HCT116 (cell line): ENCODE measurements at regions not wholly inside any gene's neighbourhood (a gene's known extent, or its start where the extent isn't known, plus 50 kb on each side); places are given as distances from the start of the nearest gene placed in this dataset.
A peak's percentile ranks its signal among the peaks of the same experiment; 100 is the strongest.

Experiments used
- ATAC-seq: fragments of 200-7000 bp; cut with Tn5 transposase; 2 replicates; pipeline ENCODE4 v1.9.1; 2020; ENCODE audit warnings: mild to moderate bottlenecking, moderate library complexity
- BruUV-seq: library from RNA; stranded (reverse); fragments of 400-500 nt; replicated peaks from 2 replicates; lab custom pipeline; 2021; lab: Mats Ljungman, UMichigan
- CTCF ChIA-PET: fragments of 300-600 bp; sonication (Branson Sonifier 250); formaldehyde crosslinking; loops from one replicate; lab custom pipeline; 2021; ENCODE audit warnings: antibody characterized with exemption; lab: Charles Lee
- POLR2A ChIA-PET: fragments of 300-600, 350-600 bp; sonication (Branson Sonifier 250); formaldehyde crosslinking; loops from one replicate; lab custom pipeline; 2021; ENCODE audit warnings: antibody characterized with exemption; lab: Charles Lee
- RAD21 ChIA-PET, 2 experiments: fragments of 300-600 bp; sonication (Branson Sonifier 250); formaldehyde crosslinking; loops; one replicate each; lab custom pipeline; 2023; ENCODE audit warnings: low total read pairs in 2 of 2; ENCODE audit not compliant: uncharacterized antibody in 2 of 2, unreplicated experiment in 2 of 2, low non-redundant PET in 1 of 2; lab: Charles Lee
- DNase-seq: peaks from one replicate; pipeline ENCODE4 v3.0.0-alpha.2; 2010; ENCODE audit warnings: low read depth, low spot score
- H2AFZ ChIP-seq: fragments of 200-600 bp; shearing (Covaris generic), sonication (generic); 2 replicates; pipeline ENCODE4 v1.6.1; 2017; ENCODE audit warnings: low read depth, mixed run types, mixed read lengths, antibody characterized with exemption, low read length; ENCODE audit not compliant: poor library complexity, severe bottlenecking
- H3K27ac ChIP-seq: 2 replicates; pipeline ENCODE4 v1.5.1; 2012; ENCODE audit warnings: low read depth, low read length
- H3K27me3 ChIP-seq: fragments of 200-600 bp; sonication (generic); 2 replicates; pipeline ENCODE4 v1.6.1; 2016; ENCODE audit warnings: mixed run types, low read length, mixed read lengths; ENCODE audit not compliant: insufficient read depth
- H3K36me3 ChIP-seq, 2 experiments: fragments of 200-500 bp in 1 of 2; fragments of 200-600 bp in 1 of 2; sonication (Bioruptor generic) in 1 of 2; sonication (generic) in 1 of 2; 2 replicates each; pipeline versions ENCODE4 v1.5.1 to v1.6.1; 2014 to 2016; ENCODE audit warnings: low read length in 2 of 2, inconsistent platforms in 1 of 2, mixed read lengths in 1 of 2, mixed run types in 1 of 2; ENCODE audit not compliant: insufficient read depth in 2 of 2, control insufficient read depth in 1 of 2
- H3K4me1 ChIP-seq, 2 experiments: fragments of 200-600 bp in 1 of 2; sonication (generic) in 1 of 2; 2 replicates each; pipeline versions ENCODE4 v1.5.1 to v1.6.1; 2012 to 2017; ENCODE audit warnings: low read length in 2 of 2, inconsistent platforms in 1 of 2, mild to moderate bottlenecking in 1 of 2, mixed read lengths in 1 of 2, mixed run types in 1 of 2, moderate library complexity in 1 of 2; ENCODE audit not compliant: insufficient read depth in 2 of 2, control insufficient read depth in 1 of 2
- H3K4me2 ChIP-seq: fragments of 200-600 bp; sonication (generic); 2 replicates; pipeline ENCODE4 v1.6.1; 2017; ENCODE audit warnings: mixed run types, low read length, mixed read lengths
- H3K4me3 ChIP-seq, 2 experiments: fragments of 200-600 bp in 1 of 2; sonication (generic) in 1 of 2; replicated peaks in 1 of 2; 2 replicates each; pipeline ENCODE4 v1.5.1; 2011 to 2016; ENCODE audit warnings: low read length in 2 of 2, control low read depth in 1 of 2, low read depth in 1 of 2, mild to moderate bottlenecking in 1 of 2, mixed read lengths in 1 of 2, mixed run types in 1 of 2
- H3K79me2 ChIP-seq: fragments of 200-600 bp; sonication (generic); 2 replicates; pipeline ENCODE4 v1.6.1; 2017; ENCODE audit warnings: mild to moderate bottlenecking, mixed run types, low read length, moderate library complexity, mixed read lengths; ENCODE audit not compliant: insufficient read depth
- H3K9ac ChIP-seq: fragments of 200-600 bp; sonication (generic); 2 replicates; pipeline ENCODE4 v1.6.1; 2016; ENCODE audit warnings: low read length, mixed read lengths
- H3K9me2 ChIP-seq: fragments of 200-600 bp; sonication (generic), shearing (Covaris generic); 2 replicates; pipeline ENCODE4 v1.6.1; 2017; ENCODE audit warnings: mixed run types, mild to moderate bottlenecking, moderate library complexity; ENCODE audit not compliant: insufficient read depth
- H3K9me3 ChIP-seq, 2 experiments: fragments of 200-500 bp in 1 of 2; fragments of 200-600 bp in 1 of 2; sonication (Bioruptor generic) in 1 of 2; sonication (generic) in 1 of 2; 2 replicates each; pipeline ENCODE4 v1.6.1; 2014 to 2017; ENCODE audit warnings: low read length in 2 of 2, mixed read lengths in 2 of 2, inconsistent platforms in 1 of 2, low read depth in 1 of 2, mild to moderate bottlenecking in 1 of 2, mixed run types in 1 of 2, moderate library complexity in 1 of 2; ENCODE audit not compliant: control insufficient read depth in 1 of 2, insufficient read depth in 1 of 2
- H4K20me1 ChIP-seq: fragments of 200-600 bp; sonication (generic), shearing (Covaris generic); 2 replicates; pipeline ENCODE4 v1.6.1; 2017; ENCODE audit warnings: mixed run types, mild to moderate bottlenecking, moderate library complexity; ENCODE audit not compliant: insufficient read depth
- EGR1 ChIP-seq: IDR thresholded peaks from 2 replicates; pipeline ENCODE4 v1.6.1; 2012; ENCODE audit warnings: low read depth
- ELF1 ChIP-seq: IDR thresholded peaks from 2 replicates; pipeline ENCODE4 v1.6.1; 2012; ENCODE audit warnings: low read depth, borderline replicate concordance
- EZH2 ChIP-seq: fragments of 200-600 bp; sonication (generic); IDR thresholded peaks from 2 replicates; pipeline ENCODE4 v1.6.1; 2017; ENCODE audit warnings: antibody characterized with exemption, mixed run types
- JUND ChIP-seq: IDR thresholded peaks from 2 replicates; pipeline ENCODE4 v1.6.1; 2012
- REST ChIP-seq: IDR thresholded peaks from 2 replicates; pipeline ENCODE4 v1.6.1; 2012; ENCODE audit warnings: low read depth
- SP1 ChIP-seq: IDR thresholded peaks from 2 replicates; pipeline ENCODE4 v1.6.1; 2012; ENCODE audit warnings: low read depth
- YY1 ChIP-seq: IDR thresholded peaks from 2 replicates; pipeline ENCODE4 v1.6.1; 2011; ENCODE audit warnings: low read length, low read depth, moderate library complexity, mild to moderate bottlenecking; ENCODE audit not compliant: insufficient replicate concordance; ENCODE audit errors: extremely low read depth
- ZFX ChIP-seq: fragments of 450-650 bp; IDR thresholded peaks from 2 replicates; pipeline ENCODE4 v1.6.1; 2017
- ZNF274 ChIP-seq: fragments of 200-500 bp; sonication (Bioruptor generic); IDR thresholded peaks from 2 replicates; pipeline ENCODE4 v1.6.1; 2014; ENCODE audit warnings: mild to moderate bottlenecking, low read depth, low read length, inconsistent platforms
- intact Hi-C: fragments of 100-400 bp; cut with micrococcal nuclease; formaldehyde crosslinking; loops from 2 replicates; pipeline ENCODE4 v1.10.0; 2022

- Histone ChIP-seq H3K36me3 (no peaks in the 10 kb centered on the region), H2AFZ (no peak overlapping the region), H3K9me3 (no peaks in the 10 kb centered on the region)
- POLR2A ChIA-PET: interaction anchor here (1.3 kb wide), 1 partner anchor 17 kb away, joined by 4 read pairs; no protein-coding TSS in a partner anchor
- no peak for DNase-seq
- intact Hi-C loops: loop anchor here (5.0 kb wide), 1 partner anchor 113 kb away; no protein-coding TSS in a partner anchor
- no peak for TF ChIP-seq YY1
- TF ChIP-seq SP1: no peak
- no peak for TF ChIP-seq REST
- no peak for TF ChIP-seq EGR1
- no peak for TF ChIP-seq ZFX
- TF ChIP-seq EZH2: no peak
- TF ChIP-seq ELF1: no peak
- no peak for TF ChIP-seq JUND
- TF ChIP-seq ZNF274: no peak
- TF ChIP-seq, all 23 proteins: peak for 0
- H3K27ac ChIP-seq: no peak overlapping the region
- ChIA-PET CTCF (interaction anchor here (0.7 to 6.0 kb wide), 33 partner anchors 11 to 358 kb away, joined by 3 to 65 read pairs (median 5); no protein-coding TSS in a partner anchor), RAD21 (interaction anchor here (0.7 to 1.4 kb wide), 5 partner anchors 16 to 114 kb away, joined by 3 to 8 read pairs (median 4); no protein-coding TSS in a partner anchor)
- H4K20me1 ChIP-seq: no peaks in the 10 kb centered on the region
- H3K79me2 ChIP-seq: no peaks in the 10 kb centered on the region
- H3K4me2 ChIP-seq: no peak overlapping the region
- peak; percentile 31 for ATAC-seq
- no TSS peak for BruUV-seq
- H3K4me1 ChIP-seq: no peaks in the 10 kb centered on the region
- no peaks in the 10 kb centered on the region for H3K9me2 ChIP-seq
- H3K9ac ChIP-seq: no peak overlapping the region
- H3K27me3 ChIP-seq: peaks cover 8% of the 10 kb centered on the region; the same call in 1 of the 2 replicates
- no peak overlapping the region for H3K4me3 ChIP-seq
These were observed 118.0 kb upstream of the IGLL5 start for GRCh38 chr22:22769434-22770279.
